ENCODE measurements at regions not wholly inside any gene's neighbourhood (a gene's known extent, or its start where the extent isn't known, plus 50 kb on each side); places are given as distances from the start of the nearest gene placed in this dataset.

DNA sequence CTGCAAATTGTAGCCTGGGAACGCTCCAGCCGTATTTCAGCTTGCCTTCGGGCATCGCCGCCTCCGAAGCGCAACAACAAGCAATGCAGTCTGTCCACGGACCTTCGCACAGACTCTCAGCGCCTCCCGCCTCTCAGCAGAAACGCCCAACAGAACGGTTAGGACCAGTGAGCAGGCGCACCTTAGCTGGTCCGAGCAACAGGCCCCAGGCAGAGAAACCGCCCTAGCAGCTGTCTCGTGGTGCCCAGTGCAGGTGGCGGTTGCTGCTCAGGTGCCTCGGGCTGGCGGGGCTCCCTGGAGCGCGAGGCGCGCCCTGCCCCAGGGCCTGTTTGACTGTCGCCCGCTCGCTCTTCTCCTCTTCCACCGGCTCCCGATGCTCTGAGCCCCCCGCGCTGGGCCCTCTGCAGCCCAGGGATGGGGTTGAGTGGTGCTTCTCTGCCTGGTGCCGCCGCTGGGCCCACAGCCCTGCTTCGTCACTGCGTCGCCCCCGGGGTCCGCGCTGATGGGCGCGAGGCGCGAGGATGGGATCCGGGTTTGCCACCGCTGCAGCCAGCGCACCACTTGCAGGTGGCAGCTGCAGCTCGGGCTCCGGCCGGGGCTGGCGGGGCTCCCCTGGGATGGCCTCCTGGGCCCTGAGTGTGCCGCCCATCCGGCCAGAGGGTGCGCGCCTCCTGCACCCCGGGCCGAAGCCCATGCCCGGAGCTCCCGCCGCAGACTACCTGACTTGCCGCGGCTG lies 268.4 kb upstream of the FRG2C start:
- TF ChIP-seq, protein P1, sequence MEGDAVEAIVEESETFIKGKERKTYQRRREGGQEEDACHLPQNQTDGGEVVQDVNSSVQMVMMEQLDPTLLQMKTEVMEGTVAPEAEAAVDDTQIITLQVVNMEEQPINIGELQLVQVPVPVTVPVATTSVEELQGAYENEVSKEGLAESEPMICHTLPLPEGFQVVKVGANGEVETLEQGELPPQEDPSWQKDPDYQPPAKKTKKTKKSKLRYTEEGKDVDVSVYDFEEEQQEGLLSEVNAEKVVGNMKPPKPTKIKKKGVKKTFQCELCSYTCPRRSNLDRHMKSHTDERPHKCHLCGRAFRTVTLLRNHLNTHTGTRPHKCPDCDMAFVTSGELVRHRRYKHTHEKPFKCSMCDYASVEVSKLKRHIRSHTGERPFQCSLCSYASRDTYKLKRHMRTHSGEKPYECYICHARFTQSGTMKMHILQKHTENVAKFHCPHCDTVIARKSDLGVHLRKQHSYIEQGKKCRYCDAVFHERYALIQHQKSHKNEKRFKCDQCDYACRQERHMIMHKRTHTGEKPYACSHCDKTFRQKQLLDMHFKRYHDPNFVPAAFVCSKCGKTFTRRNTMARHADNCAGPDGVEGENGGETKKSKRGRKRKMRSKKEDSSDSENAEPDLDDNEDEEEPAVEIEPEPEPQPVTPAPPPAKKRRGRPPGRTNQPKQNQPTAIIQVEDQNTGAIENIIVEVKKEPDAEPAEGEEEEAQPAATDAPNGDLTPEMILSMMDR (optimal IDR thresholded peaks at IDR 0.05 in 1 of 3, IDR thresholded peaks at IDR 0.05 in 1 of 3, conservative IDR thresholded peaks at IDR 0.05 in 1 of 3; ENCODE audit: extremely low read depth in 1 of 3, insufficient read depth in 2 of 3, low read length in 3 of 3), result no peak
- TF ChIP-seq EZH2 (IDR thresholded peaks at IDR 0.05; ENCODE audit: low read length), result no peak

Measured in keratinocyte (primary cell).